Endothelial cell (in vitro differentiated cells): ENCODE measurements at regions not wholly inside any gene's neighbourhood (a gene's known extent, or its start where the extent isn't known, plus 50 kb on each side); places are given as distances from the start of the nearest gene placed in this dataset.
A peak's percentile ranks its signal among the peaks of the same experiment; 100 is the strongest.

Source experiments
- DNase-seq: peaks from one replicate; pipeline ENCODE4 v3.0.0; 2021; ENCODE audit warnings: low spot score
- H3K27ac Mint-ChIP-seq: one replicate; pipeline ENCODE4 v1.8.0; 2021; ENCODE audit warnings: mixed read lengths, inconsistent platforms; ENCODE audit not compliant: unreplicated experiment
- H3K27me3 Mint-ChIP-seq: one replicate; pipeline ENCODE4 v1.8.0; 2021; ENCODE audit warnings: mild to moderate bottlenecking, moderate library complexity, mixed read lengths, inconsistent platforms; ENCODE audit not compliant: unreplicated experiment
- H3K36me3 Mint-ChIP-seq: one replicate; pipeline ENCODE4 v1.8.0; 2021; ENCODE audit warnings: mild to moderate bottlenecking, low read depth, mixed read lengths, inconsistent platforms; ENCODE audit not compliant: unreplicated experiment
- H3K4me1 Mint-ChIP-seq: one replicate; pipeline ENCODE4 v1.8.0; 2021; ENCODE audit warnings: mild to moderate bottlenecking, mixed read lengths, inconsistent platforms; ENCODE audit not compliant: unreplicated experiment
- H3K4me3 Mint-ChIP-seq: one replicate; pipeline ENCODE4 v1.8.0; 2021; ENCODE audit warnings: mild to moderate bottlenecking, mixed read lengths, inconsistent platforms; ENCODE audit not compliant: unreplicated experiment
- H3K9me3 Mint-ChIP-seq: one replicate; pipeline ENCODE4 v1.8.0; 2021; ENCODE audit warnings: mixed read lengths, inconsistent platforms; ENCODE audit not compliant: unreplicated experiment
- CTCF ChIP-seq: fragments of 200-600 bp; sonication (generic); IDR thresholded peaks from one replicate; pipeline ENCODE4 v1.5.0; 2021; ENCODE audit warnings: antibody characterized with exemption; ENCODE audit not compliant: unreplicated experiment

- Mint-ChIP-seq H3K4me3 (no peak overlapping the region), H3K4me1 (peaks cover 31% of the 10 kb centered on the region), H3K27me3 (peaks cover 5% of the 10 kb centered on the region), H3K9me3 (no peaks in the 10 kb centered on the region), H3K27ac (no peak overlapping the region), H3K36me3 (no peaks in the 10 kb centered on the region)
- DNase-seq = no peak
- TF ChIP-seq CTCF = no peak
These were observed 284.5 kb upstream of the AMIGO2 start for GRCh38 chr12:47364261-47364660.

DNA sequence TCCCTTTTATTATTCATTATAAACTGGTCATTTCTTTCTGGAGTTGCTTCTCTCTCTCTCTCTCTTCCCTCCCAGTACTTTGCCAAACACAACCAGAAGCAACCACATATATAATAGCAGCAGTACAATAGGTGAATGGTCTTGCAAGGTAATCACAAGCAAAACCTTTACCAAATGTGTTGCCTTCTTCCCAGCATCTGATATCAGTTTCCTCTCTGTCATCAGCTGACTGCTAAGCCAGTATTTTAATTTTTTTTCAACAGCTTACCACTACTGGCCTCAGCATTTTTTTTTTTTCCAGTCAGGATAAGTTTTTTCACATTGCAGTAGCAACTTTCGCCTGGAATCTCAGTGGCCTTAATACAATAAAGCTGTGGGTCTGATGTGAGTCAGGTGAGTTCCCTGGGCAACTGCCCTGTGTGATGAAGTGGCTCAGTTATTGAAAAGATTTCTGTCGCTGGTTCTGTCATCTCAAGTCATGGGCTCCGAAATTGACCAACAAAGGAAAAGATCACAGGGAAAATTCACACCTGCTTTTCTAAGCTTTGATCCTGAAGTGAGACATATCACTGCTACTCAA is 282.5 kb upstream of the AMIGO2 start:
- no peak overlapping the region for H3K4me3 Mint-ChIP-seq
- DNase-seq = no peak
- no peak for TF ChIP-seq CTCF
- H3K27me3 Mint-ChIP-seq = peaks cover 5% of the 10 kb centered on the region
- H3K27ac Mint-ChIP-seq = peak overlapping the region; percentile 100
- H3K9me3 Mint-ChIP-seq = no peaks in the 10 kb centered on the region
- H3K36me3 Mint-ChIP-seq = no peaks in the 10 kb centered on the region
- peaks cover 36% of the 10 kb centered on the region for H3K4me1 Mint-ChIP-seq

- TF ChIP-seq CTCF = no peak
- no peak overlapping the region for H3K4me3 Mint-ChIP-seq
- peaks cover 5% of the 10 kb centered on the region for H3K27me3 Mint-ChIP-seq
- peak; percentile 15 for DNase-seq
- no peaks in the 10 kb centered on the region for H3K9me3 Mint-ChIP-seq
- peak overlapping the region; percentile 100 for H3K27ac Mint-ChIP-seq
- H3K4me1 Mint-ChIP-seq = peaks cover 41% of the 10 kb centered on the region
- H3K36me3 Mint-ChIP-seq = no peaks in the 10 kb centered on the region
These were observed 281.7 kb upstream of the AMIGO2 start for GRCh38 chr12:47361389-47362021.

DNA sequence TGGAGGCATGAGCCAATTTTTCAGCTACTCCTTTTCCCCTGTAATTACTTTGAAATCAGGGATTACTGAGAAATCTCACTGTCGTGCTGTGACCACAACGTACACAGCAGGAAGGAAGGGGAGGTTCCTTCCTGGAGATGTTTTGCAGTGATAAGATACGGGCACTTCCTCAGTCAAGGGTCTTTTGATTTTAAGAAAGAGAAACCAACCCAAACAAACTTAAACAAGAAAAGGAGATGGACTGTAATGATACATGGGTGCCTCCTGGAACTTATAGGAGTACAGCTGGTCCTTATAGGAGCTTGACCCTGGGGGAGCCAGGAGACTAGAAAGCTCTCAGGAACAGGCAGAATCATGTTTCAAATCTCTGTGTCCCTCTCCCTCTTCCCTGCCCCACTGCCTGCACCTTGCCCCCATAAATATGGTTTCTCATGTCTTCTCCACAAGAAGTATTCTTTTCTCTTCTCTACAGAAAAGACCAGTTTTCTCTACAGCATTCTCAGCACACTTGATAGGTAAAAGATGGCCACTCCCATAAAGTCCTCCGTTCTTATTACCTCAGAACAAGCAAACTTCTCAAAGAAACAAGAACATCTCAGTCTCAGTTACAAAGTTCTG is 281.1 kb upstream of the AMIGO2 start:
- Mint-ChIP-seq H3K9me3 (no peaks in the 10 kb centered on the region), H3K36me3 (no peaks in the 10 kb centered on the region), H3K4me1 (peaks cover 47% of the 10 kb centered on the region), H3K27me3 (peaks cover 5% of the 10 kb centered on the region), H3K4me3 (no peak overlapping the region), H3K27ac (peak overlapping the region; percentile 100)
- peak; percentile 36 for DNase-seq
- TF ChIP-seq CTCF = no peak

DNA sequence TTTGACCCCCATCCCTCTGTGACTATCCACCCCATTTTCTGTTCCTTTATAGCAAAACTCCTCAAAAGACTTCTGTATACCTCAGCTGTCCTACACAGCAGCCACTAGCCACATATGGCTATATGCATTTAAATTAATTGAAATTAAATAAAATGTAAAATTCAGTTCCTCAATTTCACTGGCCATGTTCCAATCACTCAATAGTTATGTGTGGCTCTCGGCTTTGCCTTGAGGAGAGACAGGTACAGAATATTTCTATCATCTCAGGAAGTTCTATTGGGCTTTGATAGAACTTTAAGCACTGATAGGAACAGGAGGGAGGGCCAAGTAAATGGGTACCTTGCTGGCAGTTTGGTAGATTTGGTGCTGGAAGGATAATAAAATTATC is 280.3 kb upstream of the AMIGO2 start:
- TF ChIP-seq CTCF = no peak
- DNase-seq = no peak
- H3K9me3 Mint-ChIP-seq = no peaks in the 10 kb centered on the region
- H3K4me1 Mint-ChIP-seq = peaks cover 47% of the 10 kb centered on the region
- H3K36me3 Mint-ChIP-seq = no peaks in the 10 kb centered on the region
- H3K27me3 Mint-ChIP-seq = peaks cover 5% of the 10 kb centered on the region
- H3K4me3 Mint-ChIP-seq = no peak overlapping the region
- H3K27ac Mint-ChIP-seq = peak overlapping the region; percentile 100
